ENCODE measurements at regions not wholly inside any gene's neighbourhood (a gene's known extent, or its start where the extent isn't known, plus 50 kb on each side); places are given as distances from the start of the nearest gene placed in this dataset.

- TF ChIP-seq YBX1 (IDR thresholded peaks at IDR 0.05) (no peak), RELA (IDR thresholded peaks at IDR 0.05; ENCODE audit: borderline replicate concordance, partially characterized antibody) (no peak)
Observed at GRCh38 chrX:4663085-4663484, 949.6 kb upstream of the PRKX start (continued).

- H3K36me3 ChIP-seq (ENCODE audit: control insufficient read depth in 2 of 2, insufficient read depth in 2 of 2, low read length in 1 of 2): no peaks in the 10 kb centered on the region
- 16% methylated on average over 5 of the region's 5 CpGs for WGBS (ENCODE audit: insufficient coverage, insufficient replicate concordance, low lambda C conversion rate, missing lambda C conversion rate)
- intact Hi-C loops (cut with micrococcal nuclease; ENCODE audit: unreplicated experiment) (no loop called here), in situ Hi-C loops (cut with MboI) (no loop called here)
- H3K27me3 ChIP-seq (replicated peaks in 1 of 2; ENCODE audit: control insufficient read depth in 2 of 2, insufficient read depth in 2 of 2, low read length in 1 of 2): no peaks in the 10 kb centered on the region
- no peak overlapping the region for H3K4me3 ChIP-seq
- no peaks in the 10 kb centered on the region for H3K79me2 ChIP-seq (ENCODE audit: control insufficient read depth, insufficient read depth, low read length)
- H3K27ac ChIP-seq (ENCODE audit: control insufficient read depth, insufficient read depth): no peak overlapping the region
- no peak for DNase-seq (ENCODE audit: low read depth, low spot score)
- H3K4me1 ChIP-seq (ENCODE audit: control insufficient read depth, insufficient read depth, low read length): no peaks in the 10 kb centered on the region
- POLR2A ChIA-PET: no interaction called here
- SMC1A ChIA-PET (ENCODE audit: uncharacterized antibody, unreplicated experiment): no interaction called here
- no peak overlapping the region for H3K9ac ChIP-seq (ENCODE audit: control insufficient read depth, insufficient read depth, low read length)
- RAD21 ChIA-PET (ENCODE audit: unreplicated experiment): no interaction called here
- H2AFZ ChIP-seq (ENCODE audit: control insufficient read depth, low read depth, low read length): no peak overlapping the region
- no TSS peak for BruUV-seq (replicated peaks)
- H3K4me2 ChIP-seq (ENCODE audit: control insufficient read depth, insufficient read depth): no peak overlapping the region
- no peaks in the 10 kb centered on the region for H4K20me1 ChIP-seq (ENCODE audit: control insufficient read depth, insufficient read depth)
- ATAC-seq: no peak
- FAIRE-seq: no peak
- TF ChIP-seq ETV6 (conservative IDR thresholded peaks at IDR 0.05 in 1 of 2, IDR thresholded peaks at IDR 0.05 in 1 of 2; ENCODE audit: borderline replicate concordance in 1 of 2, low read depth in 1 of 2) (no peak), ZBTB11 (CRISPR knock-in tag; IDR thresholded peaks at IDR 0.05) (no peak), RBBP5 (conservative IDR thresholded peaks at IDR 0.05) (no peak), LARP7 (IDR thresholded peaks at IDR 0.05) (no peak), GABPA (IDR thresholded peaks at IDR 0.05; ENCODE audit: low read depth) (no peak), RELB (IDR thresholded peaks at IDR 0.05; ENCODE audit: low read depth) (no peak), HCFC1 (IDR thresholded peaks at IDR 0.05; ENCODE audit: low read length) (no peak), MTA2 (IDR thresholded peaks at IDR 0.05; ENCODE audit: low read depth) (no peak), ZBTB4 (CRISPR knock-in tag; IDR thresholded peaks at IDR 0.05) (no peak), RELA (IDR thresholded peaks at IDR 0.05; ENCODE audit: borderline replicate concordance, partially characterized antibody) (no peak), YBX1 (IDR thresholded peaks at IDR 0.05) (no peak), POLR2AphosphoS5 (IDR thresholded peaks at IDR 0.05; ENCODE audit: low read length) (no peak), MXI1 (IDR thresholded peaks at IDR 0.05; ENCODE audit: low read depth, low read length) (no peak), SIX5 (IDR thresholded peaks at IDR 0.05; ENCODE audit: low read depth, low read length, severe bottlenecking) (no peak)
- H3K9me3 ChIP-seq (replicated peaks; ENCODE audit: control insufficient read depth, insufficient read depth, low read length): no peaks in the 10 kb centered on the region
- CTCF ChIA-PET: no interaction called here
Observed at GRCh38 chrX:4661771-4662170, 948.3 kb upstream of the PRKX start.

Measured in GM12878 (cell line).